Stimulated activated CD8-positive, alpha-beta memory T cell treated with anti-CD3 and anti-CD28 coated beads, Interleukin-2, amount 100 ng/mL, for 48 hours (primary cell): ENCODE measurements at regions not wholly inside any gene's neighbourhood (a gene's known extent, or its start where the extent isn't known, plus 50 kb on each side); places are given as distances from the start of the nearest gene placed in this dataset.
"Not testable (repeated sequence)": the region's sequence is repeated elsewhere in the genome, so short reads cannot be mapped to it uniquely, and the experiment has no call there.

Source experiments
- DNase-seq, 2 donors: peaks; one replicate each; pipeline ENCODE4 v3.0.0-alpha.2; 2020; ENCODE audit warnings: low read depth in 2 of 2

DNA sequence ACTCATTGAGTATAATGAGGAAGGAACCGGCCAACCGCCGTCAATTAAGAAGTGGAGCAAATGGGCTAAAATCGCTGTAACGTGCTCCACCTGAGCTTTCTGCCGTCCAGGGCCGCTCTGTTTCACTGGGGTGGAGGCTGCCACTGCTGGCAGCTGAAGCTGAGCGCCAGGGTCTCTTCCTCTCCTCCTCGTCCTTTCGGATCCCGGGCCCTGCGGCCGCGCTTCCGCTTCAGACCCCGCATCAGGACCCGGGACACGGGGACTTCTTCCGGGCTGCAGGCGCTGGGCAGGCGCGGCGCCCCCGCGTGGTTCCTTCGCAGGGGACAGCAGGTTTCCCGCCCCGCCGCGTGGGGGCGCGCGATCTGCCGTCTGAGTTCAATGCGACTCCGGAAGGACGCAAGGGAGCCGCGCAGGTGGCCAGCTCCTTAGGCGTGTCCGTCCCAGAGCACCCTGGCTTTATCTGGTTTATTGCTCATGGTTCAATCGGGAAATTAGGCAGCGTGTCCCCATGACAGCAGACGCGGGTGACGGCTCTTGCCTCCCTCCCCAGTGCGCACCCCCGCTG, 519.8 kb downstream of the TRIML1 start:
- no peak for DNase-seq

DNA sequence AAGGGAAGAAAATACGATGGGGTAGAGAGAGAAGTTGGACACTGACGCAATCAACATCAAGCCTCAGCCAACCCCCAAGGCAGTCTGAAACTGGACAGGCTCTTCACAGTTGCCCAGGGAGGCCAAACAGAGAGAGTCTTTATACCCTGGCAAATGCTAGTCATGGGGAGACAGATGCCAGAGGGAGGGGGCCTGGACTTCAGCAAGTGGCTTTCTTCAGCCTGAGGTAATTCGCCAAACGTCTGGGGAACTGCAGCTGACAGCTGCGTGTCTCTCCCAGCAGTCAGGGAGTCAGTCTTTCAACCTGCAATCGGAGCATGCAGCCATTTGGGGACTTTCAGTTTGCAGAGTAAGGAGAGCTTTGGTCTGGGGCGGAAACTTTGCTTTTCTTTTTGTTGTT, 521.6 kb downstream of the TRIML1 start:
- no peak for DNase-seq

- no peak for DNase-seq
Measured at GRCh38 chr4:188661502-188661901, 522.3 kb downstream of the TRIML1 start.

GRCh38 chr4:188663369-188663768, 524.1 kb downstream of the TRIML1 start:
- no peak for DNase-seq

GRCh38 chr4:188665491-188666457, 526.5 kb downstream of the TRIML1 start:
- DNase-seq: no peak

DNA sequence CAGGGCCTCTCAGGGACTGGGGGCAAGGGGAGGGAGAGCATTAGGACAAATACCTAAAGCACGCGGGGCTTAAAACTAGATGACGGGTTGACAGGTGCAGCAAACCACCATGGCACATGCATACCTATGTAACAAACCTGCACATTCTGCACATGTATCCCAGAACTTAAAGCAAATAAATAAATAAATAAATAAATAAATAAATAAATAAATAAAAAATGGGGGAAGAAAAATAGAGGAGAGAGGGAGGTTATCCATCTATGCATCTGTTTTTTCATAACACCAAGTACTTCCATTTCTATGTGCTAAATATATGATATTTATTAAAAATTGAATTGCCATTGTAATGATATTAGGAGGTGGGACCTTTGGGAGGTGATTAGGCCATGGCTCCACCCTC, 539.5 kb downstream of the TRIML1 start:
- not testable (repeated sequence) for DNase-seq

- no peak for DNase-seq
Measured at GRCh38 chr4:188680004-188680666, 540.9 kb downstream of the TRIML1 start.

DNA sequence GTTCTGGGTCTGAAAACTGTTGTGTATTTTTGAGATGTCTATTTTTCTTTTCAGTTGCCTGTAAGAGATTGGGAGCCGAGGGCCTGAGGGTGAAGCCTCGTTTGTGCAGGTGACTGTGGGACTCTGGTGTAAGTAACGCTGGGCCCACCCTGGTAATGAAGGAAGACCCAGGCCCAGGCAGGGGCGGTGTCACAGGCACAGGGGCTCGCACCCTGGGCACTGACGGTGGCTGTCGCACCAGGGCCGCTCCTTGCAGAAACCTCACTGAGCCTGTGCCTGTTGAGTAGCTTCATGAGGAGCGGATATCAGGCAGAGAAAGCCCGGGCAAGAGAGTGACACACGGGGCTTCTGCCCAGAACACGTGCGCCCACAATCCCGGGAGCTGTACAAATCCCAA, 541.4 kb downstream of the TRIML1 start:
- no peak for DNase-seq

GRCh38 chr4:188682321-188682720, 543.1 kb downstream of the TRIML1 start:
- DNase-seq: no peak

GRCh38 chr4:188683571-188683970, 544.3 kb downstream of the TRIML1 start:
- no peak for DNase-seq

- no peak for DNase-seq
Measured at GRCh38 chr4:188688956-188689355, 549.7 kb downstream of the TRIML1 start.

DNA sequence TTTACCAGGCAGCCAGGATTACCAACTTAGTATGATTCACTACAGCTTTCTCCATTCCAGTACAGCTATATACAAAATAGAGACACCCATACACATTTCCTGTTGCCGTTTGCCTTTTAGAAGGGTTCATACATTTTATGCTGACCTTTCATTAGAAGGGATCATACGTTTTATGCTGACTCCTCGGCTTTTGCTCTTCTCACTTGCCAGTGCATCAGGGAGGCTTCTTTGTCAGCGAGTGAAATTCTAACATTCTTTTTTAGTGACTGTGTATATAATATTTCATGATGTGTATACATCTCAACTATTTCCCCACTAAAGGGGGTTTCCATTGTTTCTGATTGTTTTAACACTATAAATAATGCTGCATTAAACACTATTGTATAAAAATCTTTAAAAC, 552.6 kb downstream of the TRIML1 start:
- DNase-seq: no peak

DNA sequence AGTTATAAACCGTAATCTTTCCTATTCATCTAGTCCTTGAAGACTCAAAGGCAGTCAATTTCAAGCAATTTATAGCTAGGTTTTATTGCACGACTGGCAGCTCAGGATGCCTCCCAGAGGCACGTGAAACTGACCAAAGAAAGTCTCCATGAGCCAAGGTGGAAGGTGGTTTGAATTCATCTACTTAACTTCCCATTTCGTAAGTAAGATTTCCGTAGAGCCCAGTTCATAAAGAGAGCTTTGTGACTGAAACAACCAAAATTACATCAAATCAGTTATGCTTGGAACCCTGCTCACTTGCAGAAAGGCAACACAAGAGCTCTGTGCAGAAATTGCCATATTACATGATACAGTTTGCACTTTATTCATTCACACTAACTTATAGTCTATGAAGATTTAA, 556.0 kb downstream of the TRIML1 start:
- DNase-seq: no peak

DNA sequence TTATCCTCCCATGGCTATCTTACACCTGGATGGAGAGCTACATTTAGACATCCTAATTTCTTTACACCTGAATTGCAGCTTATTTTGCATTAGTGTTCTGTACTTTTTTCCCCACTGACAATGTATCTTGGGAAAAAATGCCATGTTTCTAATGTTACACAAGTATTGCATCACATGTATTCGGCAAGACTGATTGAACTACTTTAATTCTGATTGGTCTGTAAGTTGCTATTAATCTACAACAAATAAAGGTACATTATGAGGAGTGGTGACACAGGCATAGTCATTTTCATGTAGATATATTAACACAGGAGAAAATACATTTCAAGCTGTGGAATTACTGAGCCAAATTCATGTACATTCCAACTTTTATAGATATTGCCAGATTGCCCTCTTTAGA, 558.0 kb downstream of the TRIML1 start:
- DNase-seq: no peak

DNA sequence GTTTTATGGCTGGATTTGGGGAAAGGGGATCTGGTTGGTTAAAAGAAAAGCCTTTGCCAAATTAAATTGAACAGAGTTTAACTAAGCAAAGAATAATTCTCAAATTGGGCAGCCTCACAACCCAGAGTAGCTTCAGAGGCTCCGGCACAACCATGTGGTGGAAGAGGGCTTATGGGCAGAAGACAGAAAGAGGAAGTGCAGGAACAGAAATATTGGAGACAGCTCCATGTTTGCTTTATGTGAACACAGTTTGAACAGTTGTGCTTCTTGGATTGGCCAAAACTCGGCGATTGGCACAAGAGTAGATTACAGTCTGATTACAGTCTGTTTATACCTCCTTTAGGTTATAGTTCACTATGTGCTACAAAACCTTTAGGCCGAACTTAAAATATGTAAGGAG, 562.7 kb downstream of the TRIML1 start:
- DNase-seq: no peak

GRCh38 chr4:188704288-188704687, 565.0 kb downstream of the TRIML1 start:
- DNase-seq: no peak

GRCh38 chr4:188707036-188707435, 567.8 kb downstream of the TRIML1 start:
- DNase-seq: no peak

- DNase-seq: no peak
Measured at GRCh38 chr4:188714501-188714900, 575.3 kb downstream of the TRIML1 start.

DNA sequence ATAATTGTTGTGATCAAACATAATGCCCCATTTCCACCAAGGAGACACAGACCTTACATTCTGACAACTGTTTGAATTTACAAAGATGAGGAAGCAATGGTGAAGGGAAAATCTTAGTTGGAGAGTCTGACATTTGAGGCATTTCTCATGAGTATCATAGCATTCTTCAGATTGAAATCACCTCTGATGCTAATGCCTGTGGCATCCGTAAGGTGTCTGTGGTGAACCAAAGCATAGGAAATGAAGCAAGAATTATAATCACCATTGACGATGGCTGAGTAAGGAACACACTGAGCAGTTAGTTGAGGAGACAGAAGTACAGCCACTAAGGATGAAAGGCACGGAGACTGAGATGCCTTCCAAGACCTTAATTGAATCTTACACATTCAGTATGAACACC, 575.7 kb downstream of the TRIML1 start:
- no peak for DNase-seq

- DNase-seq: no peak
Measured at GRCh38 chr4:188717661-188718060, 578.4 kb downstream of the TRIML1 start.

GRCh38 chr4:188719794-188720193, 580.6 kb downstream of the TRIML1 start:
- DNase-seq: no peak

- no peak for DNase-seq
Measured at GRCh38 chr4:188722911-188723310, 583.7 kb downstream of the TRIML1 start.

GRCh38 chr4:188727746-188728145, 588.5 kb downstream of the TRIML1 start:
- no peak for DNase-seq
